ENCODE measurements at regions not wholly inside any gene's neighbourhood (a gene's known extent, or its start where the extent isn't known, plus 50 kb on each side); places are given as distances from the start of the nearest gene placed in this dataset.

DNA sequence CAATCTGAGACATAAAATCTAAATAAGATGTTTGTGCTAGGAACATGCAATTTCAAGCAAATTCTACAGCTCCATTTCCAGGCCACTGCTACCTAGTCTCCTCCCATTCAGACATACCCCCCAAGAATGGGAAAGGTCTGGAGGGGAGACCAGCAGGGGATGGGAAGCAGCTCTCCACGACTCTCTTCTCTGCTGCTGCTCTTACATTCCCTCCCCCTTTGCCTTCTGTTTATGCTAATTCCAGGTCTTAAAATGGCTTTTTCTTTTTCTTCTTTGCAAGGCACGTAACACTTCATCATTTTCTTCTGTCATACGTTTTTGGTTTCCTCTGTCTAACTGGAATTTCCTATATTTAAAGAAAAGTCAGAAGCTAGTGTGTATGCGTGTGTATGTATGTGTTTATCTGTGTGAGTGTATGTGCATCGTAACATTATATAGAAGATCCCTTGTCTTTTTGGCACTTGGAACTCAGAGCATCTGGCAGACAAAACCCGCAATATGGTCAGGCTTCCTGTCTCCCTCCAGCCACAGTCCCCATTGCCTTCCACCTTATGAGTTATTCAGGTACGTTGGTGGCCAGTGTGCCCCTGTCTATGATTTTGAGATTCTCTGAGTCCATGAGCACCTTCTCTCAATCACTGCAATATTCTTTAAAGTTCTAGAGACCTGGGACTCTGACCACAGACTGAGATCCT lies 493.7 kb downstream of the BTBD3 start (continued):
- TF ChIP-seq, protein P1, sequence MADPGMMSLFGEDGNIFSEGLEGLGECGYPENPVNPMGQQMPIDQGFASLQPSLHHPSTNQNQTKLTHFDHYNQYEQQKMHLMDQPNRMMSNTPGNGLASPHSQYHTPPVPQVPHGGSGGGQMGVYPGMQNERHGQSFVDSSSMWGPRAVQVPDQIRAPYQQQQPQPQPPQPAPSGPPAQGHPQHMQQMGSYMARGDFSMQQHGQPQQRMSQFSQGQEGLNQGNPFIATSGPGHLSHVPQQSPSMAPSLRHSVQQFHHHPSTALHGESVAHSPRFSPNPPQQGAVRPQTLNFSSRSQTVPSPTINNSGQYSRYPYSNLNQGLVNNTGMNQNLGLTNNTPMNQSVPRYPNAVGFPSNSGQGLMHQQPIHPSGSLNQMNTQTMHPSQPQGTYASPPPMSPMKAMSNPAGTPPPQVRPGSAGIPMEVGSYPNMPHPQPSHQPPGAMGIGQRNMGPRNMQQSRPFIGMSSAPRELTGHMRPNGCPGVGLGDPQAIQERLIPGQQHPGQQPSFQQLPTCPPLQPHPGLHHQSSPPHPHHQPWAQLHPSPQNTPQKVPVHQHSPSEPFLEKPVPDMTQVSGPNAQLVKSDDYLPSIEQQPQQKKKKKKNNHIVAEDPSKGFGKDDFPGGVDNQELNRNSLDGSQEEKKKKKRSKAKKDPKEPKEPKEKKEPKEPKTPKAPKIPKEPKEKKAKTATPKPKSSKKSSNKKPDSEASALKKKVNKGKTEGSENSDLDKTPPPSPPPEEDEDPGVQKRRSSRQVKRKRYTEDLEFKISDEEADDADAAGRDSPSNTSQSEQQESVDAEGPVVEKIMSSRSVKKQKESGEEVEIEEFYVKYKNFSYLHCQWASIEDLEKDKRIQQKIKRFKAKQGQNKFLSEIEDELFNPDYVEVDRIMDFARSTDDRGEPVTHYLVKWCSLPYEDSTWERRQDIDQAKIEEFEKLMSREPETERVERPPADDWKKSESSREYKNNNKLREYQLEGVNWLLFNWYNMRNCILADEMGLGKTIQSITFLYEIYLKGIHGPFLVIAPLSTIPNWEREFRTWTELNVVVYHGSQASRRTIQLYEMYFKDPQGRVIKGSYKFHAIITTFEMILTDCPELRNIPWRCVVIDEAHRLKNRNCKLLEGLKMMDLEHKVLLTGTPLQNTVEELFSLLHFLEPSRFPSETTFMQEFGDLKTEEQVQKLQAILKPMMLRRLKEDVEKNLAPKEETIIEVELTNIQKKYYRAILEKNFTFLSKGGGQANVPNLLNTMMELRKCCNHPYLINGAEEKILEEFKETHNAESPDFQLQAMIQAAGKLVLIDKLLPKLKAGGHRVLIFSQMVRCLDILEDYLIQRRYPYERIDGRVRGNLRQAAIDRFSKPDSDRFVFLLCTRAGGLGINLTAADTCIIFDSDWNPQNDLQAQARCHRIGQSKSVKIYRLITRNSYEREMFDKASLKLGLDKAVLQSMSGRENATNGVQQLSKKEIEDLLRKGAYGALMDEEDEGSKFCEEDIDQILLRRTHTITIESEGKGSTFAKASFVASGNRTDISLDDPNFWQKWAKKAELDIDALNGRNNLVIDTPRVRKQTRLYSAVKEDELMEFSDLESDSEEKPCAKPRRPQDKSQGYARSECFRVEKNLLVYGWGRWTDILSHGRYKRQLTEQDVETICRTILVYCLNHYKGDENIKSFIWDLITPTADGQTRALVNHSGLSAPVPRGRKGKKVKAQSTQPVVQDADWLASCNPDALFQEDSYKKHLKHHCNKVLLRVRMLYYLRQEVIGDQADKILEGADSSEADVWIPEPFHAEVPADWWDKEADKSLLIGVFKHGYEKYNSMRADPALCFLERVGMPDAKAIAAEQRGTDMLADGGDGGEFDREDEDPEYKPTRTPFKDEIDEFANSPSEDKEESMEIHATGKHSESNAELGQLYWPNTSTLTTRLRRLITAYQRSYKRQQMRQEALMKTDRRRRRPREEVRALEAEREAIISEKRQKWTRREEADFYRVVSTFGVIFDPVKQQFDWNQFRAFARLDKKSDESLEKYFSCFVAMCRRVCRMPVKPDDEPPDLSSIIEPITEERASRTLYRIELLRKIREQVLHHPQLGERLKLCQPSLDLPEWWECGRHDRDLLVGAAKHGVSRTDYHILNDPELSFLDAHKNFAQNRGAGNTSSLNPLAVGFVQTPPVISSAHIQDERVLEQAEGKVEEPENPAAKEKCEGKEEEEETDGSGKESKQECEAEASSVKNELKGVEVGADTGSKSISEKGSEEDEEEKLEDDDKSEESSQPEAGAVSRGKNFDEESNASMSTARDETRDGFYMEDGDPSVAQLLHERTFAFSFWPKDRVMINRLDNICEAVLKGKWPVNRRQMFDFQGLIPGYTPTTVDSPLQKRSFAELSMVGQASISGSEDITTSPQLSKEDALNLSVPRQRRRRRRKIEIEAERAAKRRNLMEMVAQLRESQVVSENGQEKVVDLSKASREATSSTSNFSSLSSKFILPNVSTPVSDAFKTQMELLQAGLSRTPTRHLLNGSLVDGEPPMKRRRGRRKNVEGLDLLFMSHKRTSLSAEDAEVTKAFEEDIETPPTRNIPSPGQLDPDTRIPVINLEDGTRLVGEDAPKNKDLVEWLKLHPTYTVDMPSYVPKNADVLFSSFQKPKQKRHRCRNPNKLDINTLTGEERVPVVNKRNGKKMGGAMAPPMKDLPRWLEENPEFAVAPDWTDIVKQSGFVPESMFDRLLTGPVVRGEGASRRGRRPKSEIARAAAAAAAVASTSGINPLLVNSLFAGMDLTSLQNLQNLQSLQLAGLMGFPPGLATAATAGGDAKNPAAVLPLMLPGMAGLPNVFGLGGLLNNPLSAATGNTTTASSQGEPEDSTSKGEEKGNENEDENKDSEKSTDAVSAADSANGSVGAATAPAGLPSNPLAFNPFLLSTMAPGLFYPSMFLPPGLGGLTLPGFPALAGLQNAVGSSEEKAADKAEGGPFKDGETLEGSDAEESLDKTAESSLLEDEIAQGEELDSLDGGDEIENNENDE (IDR thresholded peaks at IDR 0.05; ENCODE audit: low read depth, low read length) = no peak
- no peak for TF ChIP-seq CBX1 (IDR thresholded peaks at IDR 0.05; ENCODE audit: low read depth)
- no peak for TF ChIP-seq POLR2H (tag; IDR thresholded peaks at IDR 0.05; ENCODE audit: low read depth)
- no peak for TF ChIP-seq LCOR (CRISPR knock-in tag; IDR thresholded peaks at IDR 0.05)
- TF ChIP-seq CEBPG (CRISPR knock-in tag; IDR thresholded peaks at IDR 0.05) = no peak
- TF ChIP-seq CEBPG (tag; conservative IDR thresholded peaks at IDR 0.05 in 1 of 2, IDR thresholded peaks at IDR 0.05 in 1 of 2) = no peak
- TF ChIP-seq ARID2 (IDR thresholded peaks at IDR 0.05) = no peak
- TF ChIP-seq ZKSCAN8 (CRISPR knock-in tag; IDR thresholded peaks at IDR 0.05) = no peak
